Right forelimb (tissue), 1 donor: ENCODE measurements at regions not wholly inside any gene's neighbourhood (a gene's known extent, or its start where the extent isn't known, plus 50 kb on each side); places are given as distances from the start of the nearest gene placed in this dataset.

Source experiments
- DNase-seq: peaks from one replicate; pipeline ENCODE4 v3.0.0-alpha.2; 2018

- no peak for DNase-seq
Measured at GRCh38 chr3:159922193-159922840, 66.3 kb upstream of the IL12A start.

- no peak for DNase-seq
Measured at GRCh38 chr3:159922861-159923312, 65.7 kb upstream of the IL12A start.

GRCh38 chr3:159923336-159923735, 65.3 kb upstream of the IL12A start:
- no peak for DNase-seq

GRCh38 chr3:159923956-159924355, 64.7 kb upstream of the IL12A start:
- no peak for DNase-seq

- no peak for DNase-seq
Measured at GRCh38 chr3:159924411-159924810, 64.2 kb upstream of the IL12A start.

- DNase-seq = no peak
Measured at GRCh38 chr3:159925248-159925647, 63.4 kb upstream of the IL12A start.

- no peak for DNase-seq
Measured at GRCh38 chr3:159926573-159926972, 62.1 kb upstream of the IL12A start.

GRCh38 chr3:159928071-159928491, 60.6 kb upstream of the IL12A start:
- DNase-seq = no peak

GRCh38 chr3:159928666-159929065, 60.0 kb upstream of the IL12A start:
- no peak for DNase-seq

- no peak for DNase-seq
Measured at GRCh38 chr3:159929171-159930141, 59.2 kb upstream of the IL12A start.

- no peak for DNase-seq
Measured at GRCh38 chr3:159934216-159934615, 54.4 kb upstream of the IL12A start.

GRCh38 chr3:159936541-159936940, 52.1 kb upstream of the IL12A start:
- DNase-seq = no peak

- DNase-seq = no peak
Measured at GRCh38 chr3:159937561-159938166, 51.0 kb upstream of the IL12A start.

GRCh38 chr3:159938714-159939113, 49.9 kb upstream of the IL12A start:
- DNase-seq = no peak
